Epithelial cell of proximal tubule (primary cell): ENCODE measurements at regions not wholly inside any gene's neighbourhood (a gene's known extent, or its start where the extent isn't known, plus 50 kb on each side); places are given as distances from the start of the nearest gene placed in this dataset.

Experiments used
- DNase-seq: peaks from one replicate; pipeline ENCODE4 v3.0.0-alpha.2; 2011; ENCODE audit warnings: low read depth
- H3K4me3 ChIP-seq: 2 replicates; pipeline ENCODE4 v1.5.1; 2011; ENCODE audit warnings: low read depth, mild to moderate bottlenecking, low read length
- TF ChIP-seq, protein P1 (sequence below): conservative IDR thresholded peaks from 2 replicates; pipeline ENCODE4 v1.5.1; 2012; ENCODE audit warnings: low read depth, mild to moderate bottlenecking, low read length

DNA sequence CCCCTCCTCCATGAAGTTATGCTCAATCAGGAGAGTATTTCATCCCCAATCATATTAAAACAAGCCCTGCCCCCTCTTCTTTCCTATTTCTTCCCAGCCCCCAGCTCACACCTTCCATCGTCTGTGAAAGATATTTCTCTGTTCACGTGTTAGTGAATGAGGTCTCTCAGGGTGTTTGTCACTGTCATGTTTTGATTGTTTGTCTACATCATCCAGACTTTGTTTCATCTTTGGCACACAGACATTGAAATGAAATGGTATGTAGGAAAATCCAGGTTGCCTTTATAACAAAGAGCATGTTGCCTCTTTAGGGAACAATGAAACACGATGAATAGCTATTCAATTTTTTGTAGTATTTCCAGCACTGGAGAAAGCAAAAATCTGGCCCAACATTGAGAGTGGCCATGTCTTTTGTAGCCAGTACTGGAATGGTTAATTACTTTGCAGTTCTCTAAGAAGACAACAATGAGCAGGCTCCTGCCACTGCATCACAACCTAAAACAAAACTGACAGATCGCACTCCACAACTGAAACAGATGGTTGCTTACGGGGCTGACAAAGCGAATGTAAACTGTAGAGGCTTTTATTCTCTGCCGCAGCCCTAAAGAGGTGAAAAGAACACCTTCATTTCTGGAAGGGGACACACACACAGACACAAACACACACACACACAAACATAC lies 543.6 kb upstream of the CITED2 start:
- TF ChIP-seq, protein P1, sequence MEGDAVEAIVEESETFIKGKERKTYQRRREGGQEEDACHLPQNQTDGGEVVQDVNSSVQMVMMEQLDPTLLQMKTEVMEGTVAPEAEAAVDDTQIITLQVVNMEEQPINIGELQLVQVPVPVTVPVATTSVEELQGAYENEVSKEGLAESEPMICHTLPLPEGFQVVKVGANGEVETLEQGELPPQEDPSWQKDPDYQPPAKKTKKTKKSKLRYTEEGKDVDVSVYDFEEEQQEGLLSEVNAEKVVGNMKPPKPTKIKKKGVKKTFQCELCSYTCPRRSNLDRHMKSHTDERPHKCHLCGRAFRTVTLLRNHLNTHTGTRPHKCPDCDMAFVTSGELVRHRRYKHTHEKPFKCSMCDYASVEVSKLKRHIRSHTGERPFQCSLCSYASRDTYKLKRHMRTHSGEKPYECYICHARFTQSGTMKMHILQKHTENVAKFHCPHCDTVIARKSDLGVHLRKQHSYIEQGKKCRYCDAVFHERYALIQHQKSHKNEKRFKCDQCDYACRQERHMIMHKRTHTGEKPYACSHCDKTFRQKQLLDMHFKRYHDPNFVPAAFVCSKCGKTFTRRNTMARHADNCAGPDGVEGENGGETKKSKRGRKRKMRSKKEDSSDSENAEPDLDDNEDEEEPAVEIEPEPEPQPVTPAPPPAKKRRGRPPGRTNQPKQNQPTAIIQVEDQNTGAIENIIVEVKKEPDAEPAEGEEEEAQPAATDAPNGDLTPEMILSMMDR, result no peak
- no peak for DNase-seq
- no peak overlapping the region for H3K4me3 ChIP-seq

DNA sequence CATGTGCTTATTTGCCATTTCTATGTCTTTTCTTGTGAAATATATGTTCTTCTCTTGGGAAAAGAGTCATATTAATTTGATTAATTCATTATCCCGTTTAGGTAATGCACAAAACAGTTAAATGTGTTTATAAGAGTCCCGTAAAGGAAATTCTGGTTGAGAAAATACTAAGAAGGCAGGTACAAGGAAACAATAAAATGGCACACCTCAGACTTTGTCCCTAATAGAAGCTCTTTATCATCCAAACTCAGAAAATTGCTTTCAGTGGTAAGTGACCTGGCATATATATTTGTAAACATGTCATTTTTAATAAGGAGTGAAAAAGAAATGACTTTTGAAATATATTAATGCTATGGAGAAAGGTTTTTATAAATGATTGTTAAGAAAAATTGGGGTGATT lies 540.5 kb upstream of the CITED2 start:
- no peak overlapping the region for H3K4me3 ChIP-seq
- TF ChIP-seq, protein P1, result no peak
- DNase-seq, result no peak

DNA sequence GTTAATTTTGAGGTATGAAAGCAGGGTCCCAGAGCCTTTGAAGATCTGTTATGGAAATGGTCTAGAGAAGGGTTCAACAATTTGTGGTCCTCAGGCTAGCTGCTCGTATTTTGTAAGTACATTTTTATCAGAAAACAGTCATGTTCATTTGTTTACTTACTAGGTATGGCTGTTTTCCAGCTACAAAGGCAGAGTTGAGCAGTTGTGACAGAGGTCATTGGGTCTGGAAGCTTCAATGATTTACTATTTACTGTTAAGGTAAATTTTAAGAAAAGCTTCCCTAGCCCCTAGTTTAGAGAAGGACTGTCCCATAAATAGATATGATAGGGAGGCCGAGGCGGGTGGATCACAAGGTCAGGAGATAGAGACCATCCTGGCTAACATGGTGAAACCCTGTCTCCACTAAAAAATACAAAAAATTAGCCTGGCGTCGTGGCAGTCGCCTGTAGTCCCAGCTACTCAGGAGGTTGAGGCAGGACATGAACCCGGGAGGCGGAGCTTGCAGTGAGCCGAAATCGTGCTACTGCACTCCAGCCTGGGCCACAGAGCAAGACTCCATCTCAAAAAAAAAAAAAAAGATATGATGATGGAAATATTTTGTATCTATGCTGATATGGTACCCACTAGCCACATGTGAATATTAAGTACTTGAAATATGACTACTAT lies 538.4 kb upstream of the CITED2 start:
- TF ChIP-seq, protein P1, result no peak
- H3K4me3 ChIP-seq, result no peak overlapping the region
- DNase-seq, result no peak

DNA sequence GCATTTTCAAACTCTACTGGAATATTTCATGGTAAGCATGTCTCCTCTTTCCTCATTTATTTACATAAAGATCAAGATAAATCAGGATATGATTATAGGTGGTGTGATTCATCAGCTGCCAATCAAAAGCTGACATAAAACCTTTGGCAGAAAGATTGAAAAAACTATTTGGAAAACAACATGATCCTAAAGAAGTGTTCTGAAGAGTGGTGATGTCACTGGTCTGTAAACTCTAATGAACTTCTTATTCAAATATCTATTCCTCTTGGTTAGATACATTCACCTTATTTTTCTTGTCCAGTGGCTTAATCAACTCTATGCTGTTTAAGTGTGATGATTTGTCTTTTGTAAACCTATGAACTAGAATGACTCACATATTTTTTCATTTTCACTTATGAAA lies 535.5 kb upstream of the CITED2 start:
- TF ChIP-seq, protein P1, result no peak
- no peak for DNase-seq
- H3K4me3 ChIP-seq, result no peak overlapping the region

DNA sequence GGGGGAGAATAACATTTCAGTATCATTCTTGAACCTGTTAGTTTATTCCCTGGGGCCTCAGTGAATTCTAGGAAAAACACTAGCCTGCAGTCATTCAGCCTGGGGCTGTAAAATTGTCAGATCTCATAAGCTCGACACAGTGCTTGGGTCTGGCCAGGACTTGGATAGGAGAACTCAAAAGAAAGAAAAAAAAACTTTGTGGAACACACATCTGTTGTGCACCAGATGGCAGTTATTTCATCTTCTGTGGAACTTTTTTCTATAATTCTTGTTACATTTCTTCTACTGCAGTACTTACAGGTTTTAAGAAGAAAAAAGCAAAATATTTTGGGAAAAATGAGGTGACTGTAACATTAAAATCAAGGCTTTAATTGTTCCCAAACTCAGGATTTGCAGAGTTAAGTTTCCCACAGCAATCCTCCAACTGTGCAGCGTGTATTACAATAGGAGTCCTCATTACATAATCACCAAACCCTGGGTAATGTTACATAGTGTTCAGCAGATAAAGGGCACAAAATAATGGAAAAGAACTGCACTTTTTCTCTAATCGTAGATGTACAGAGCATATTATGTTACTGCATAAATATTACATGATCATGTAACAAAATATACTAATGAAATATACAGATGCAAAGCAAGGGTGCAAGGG lies 531.1 kb upstream of the CITED2 start:
- DNase-seq, result no peak
- TF ChIP-seq, protein P1, result no peak
- H3K4me3 ChIP-seq, result no peak overlapping the region

DNA sequence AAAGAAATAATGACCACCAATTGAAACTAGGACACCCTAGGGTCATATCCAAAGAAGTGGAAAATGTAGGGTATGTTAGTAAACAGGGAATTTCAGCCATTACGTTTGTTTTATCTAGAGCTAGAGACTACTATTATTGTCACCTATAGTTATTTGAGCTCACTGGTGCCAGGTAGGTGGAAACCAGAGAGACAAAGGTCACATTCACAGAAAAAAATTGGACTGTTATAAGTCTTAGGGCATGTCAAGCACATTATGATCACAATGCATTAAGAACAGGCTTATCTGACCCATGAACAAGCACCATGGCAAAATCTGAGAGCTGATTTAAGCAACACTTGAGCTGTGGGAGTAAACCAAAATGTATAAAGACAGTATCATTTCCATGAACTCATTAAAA lies 530.1 kb upstream of the CITED2 start:
- TF ChIP-seq, protein P1, result no peak
- no peak overlapping the region for H3K4me3 ChIP-seq
- DNase-seq, result no peak
